SW 1271 (cell line): ENCODE measurements at regions not wholly inside any gene's neighbourhood (a gene's known extent, or its start where the extent isn't known, plus 50 kb on each side); places are given as distances from the start of the nearest gene placed in this dataset.

Experiments used
- DNase-seq, 2 experiments: peaks; one replicate each; lab custom pipeline; 2025; lab: John Stamatoyannopoulos, UW

DNA sequence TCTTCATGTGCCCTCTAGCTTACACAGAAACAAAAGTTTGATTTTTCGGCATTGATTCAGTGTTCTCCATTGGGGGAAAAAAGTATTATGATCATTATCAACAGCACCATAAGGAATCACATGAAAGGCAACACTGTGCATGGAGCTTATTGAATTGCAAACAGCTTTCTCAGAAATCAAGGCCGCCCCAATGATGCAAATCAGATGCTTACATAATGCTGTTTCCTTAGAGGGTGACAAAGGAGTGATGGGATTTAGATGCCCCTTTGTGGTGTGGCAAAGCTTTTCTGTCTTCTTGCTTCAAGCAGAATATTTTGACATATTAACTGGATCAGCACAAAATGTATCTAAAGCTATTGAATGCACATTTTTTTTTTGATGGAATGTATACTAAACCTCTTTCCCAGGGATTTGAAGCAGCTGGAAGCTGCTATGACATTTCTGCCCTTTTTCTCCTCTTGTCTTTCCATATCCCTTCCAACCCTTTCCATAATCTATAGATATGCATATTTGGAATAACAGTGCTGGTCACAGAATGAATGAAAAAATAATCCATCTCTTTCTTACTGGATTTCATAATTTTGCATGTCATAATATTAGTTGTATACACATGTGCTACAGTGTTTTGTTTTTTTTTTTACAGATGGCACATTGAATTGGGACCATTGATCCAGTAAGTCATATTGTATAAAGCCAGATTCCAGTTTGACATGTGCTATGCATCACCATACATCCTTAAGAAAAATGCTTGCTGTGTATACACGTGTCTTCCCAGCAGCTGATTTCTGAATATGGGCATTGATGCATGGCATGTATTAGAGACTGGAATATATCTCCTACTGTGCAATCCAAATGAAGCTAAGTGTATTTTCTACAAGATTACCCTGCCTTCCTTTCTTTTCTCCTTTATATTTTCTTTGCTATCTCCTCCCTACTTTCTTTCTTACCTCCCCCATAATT, 259.7 kb upstream of the DCN start:
- DNase-seq: no peak

DNA sequence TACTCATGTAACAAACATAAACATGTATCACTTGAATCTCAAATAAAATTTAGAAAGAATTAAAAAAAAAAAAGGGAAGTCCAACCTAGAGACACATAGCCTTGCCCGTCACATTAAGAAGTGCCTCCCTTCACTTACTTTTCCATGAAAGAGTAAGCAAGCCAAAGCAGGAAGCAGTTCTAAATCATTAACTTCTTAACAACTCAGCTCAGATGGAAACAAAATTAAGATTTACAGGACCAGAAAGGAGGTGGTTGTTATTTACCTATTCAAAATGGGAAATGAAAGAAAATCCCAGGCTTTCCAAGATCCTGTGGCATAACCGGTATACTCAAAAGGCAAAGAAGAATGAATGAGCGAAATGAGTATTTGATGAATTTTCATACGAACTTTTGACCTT, 258.6 kb upstream of the DCN start:
- DNase-seq: no peak

DNA sequence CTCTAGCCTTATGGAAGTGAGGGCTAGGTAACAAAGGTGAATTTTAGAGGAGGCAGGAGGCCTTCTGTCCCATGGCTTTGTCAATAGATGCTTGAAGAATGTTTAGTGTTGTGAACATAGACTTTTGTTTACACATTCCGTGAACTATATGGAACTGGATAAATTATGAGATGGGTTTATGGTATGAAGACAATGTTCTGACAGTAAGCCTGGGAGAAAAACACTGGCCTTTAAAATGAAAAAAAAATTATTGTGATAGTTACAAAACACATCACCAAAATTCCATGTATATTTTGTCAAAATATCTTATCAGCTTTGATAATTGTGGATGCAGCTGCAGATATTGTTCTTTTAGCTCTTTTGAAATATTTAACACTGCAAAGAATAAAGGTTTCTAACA, 251.5 kb upstream of the DCN start:
- DNase-seq: no peak

DNA sequence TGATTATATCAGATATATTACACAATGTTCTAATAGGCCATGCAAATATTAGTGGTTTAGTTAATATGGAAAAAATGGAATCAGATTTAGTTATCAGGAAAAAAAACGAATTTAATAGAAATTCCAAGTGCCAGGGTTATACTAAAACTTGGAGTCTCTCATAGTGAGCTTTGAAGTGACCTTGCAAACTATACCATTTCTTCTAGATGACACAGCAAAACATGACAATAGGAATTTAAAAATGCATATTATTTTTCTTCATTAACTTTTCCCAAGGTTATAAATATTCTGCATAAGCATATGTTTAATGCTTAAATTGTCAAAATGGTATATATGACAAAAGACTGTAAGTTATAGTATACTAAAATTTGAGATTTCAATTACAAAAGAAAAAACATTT, 250.1 kb upstream of the DCN start:
- no peak for DNase-seq

DNA sequence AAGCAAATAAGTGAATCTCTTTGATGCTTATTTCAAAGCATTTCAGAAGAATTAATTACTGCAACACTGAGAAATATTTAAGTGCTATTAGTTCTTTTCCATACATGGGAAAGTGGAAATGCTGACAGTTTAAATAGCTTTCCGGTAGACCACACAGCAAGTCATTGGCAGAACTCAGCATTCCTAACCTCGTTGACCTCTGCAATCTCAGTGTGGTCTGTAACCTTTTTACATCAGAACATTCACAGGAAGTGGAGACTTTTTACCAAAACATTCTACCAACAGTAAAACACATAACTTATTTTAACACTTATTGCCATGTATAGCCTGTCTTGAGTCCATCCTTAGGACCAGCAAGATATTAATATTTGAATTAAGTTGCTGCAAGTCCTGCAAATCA, 249.5 kb upstream of the DCN start:
- no peak for DNase-seq

DNA sequence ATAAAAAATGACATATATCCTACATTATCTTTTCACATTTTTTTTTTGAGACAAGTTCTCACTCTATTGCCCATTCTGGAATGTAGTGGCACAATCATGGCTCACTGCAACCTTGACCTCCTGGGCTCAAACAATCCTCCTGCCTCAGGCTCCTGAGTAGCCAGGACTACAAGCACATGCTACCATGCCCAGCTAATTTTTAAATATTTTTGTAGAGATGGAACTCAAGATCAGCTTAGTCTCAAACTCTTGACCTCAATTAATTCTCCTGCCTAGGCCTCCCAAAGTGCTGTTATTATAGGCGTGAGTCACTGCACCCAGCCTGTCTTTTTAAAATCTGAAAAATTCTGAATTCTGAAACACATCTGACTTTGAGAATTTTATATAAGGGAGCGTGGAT, 241.9 kb upstream of the DCN start:
- DNase-seq: no peak

DNA sequence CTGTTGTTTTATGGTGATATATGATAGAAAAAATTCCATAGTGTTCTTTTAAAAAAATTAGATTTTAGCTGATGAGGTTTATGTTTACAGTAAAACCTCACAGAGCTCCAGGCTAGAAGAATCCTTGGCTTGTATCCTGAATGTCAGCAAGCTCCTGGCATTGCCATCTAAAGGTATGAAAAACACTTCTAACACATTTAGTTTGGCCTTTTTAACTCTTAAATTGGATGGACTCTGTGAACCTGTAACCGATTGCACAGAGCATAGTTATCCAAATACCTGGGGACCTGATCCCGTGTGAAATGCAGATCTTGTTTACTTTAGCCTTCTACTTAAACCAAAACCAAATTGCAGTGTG, 241.1 kb upstream of the DCN start:
- DNase-seq: no peak

DNA sequence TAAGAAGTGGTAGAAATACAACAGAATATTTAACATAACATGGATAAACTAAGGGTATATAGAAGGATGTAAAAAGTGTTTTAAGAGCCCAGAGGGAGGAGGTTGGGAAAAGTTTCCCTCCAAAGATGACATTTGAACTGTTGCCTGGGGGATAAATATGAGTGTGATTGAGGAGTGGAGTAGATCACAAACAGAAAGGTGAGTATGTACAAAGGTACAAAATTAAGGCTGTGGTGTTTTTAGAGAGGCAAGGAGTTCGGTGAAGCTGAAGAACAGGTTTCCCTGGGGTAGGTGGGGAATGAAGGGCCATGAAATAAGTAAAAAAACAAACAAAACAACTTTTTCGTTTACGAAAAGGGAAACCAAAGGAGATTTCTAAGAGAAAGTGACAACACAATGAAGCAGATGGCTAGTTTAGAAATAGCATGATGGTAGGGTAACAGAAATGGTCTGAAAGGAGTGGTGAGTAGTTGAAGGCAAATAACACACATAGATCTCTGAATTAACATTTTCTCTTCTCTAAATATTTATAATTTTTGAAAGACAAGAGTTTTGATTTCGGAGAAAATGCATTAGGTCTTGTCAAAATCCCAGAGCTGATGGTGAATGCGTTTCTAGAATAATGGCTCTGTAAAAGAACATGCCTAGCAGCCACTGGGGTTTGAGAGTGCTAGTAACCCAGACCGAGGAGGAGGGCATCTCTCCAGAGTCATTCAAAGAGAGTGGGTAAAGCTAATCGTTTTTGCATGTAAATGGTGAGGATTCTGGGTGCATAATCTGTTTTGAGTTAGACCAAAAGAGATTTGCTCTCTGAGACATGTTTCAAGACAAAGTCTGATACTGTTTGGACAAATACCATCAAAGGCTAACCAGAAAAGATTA, 240.4 kb upstream of the DCN start:
- DNase-seq: no peak

DNA sequence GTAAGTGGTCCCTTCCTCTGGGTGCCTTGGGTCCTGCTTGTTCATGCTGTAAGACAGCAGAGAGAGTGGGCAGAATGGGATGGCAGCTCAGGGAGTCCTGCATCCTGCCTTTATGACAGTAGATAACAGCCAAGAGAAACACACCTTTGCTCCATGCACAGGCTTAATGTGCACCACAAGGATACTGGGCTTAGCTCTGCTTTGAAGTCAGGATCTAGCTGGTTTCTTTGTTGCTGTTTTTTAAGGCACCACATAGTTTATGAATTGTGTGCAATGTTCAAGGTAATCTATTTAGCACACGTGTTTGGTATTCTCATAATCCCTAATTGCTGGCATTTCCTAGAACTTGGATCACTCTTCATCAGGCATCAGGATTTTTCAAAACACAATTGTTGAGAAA, 239.5 kb upstream of the DCN start:
- no peak for DNase-seq

DNA sequence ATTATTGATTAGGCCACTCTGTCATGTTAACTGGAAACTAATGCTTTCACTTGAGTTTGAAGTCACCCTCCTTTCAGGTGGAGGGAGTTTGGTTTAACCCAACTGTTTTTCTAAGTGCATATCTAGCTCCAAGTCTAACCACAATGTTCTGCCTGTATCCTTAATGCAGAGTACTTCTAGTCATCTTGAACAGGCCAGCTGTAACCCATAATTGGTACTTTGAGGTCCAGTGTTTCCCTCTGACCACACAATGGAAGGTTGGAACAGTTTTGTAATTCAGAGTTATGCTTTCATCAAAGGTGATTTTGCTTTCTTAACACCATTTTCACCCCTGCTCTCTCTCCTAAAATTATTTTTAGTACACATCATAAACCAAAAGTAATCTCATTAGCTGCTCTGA, 237.2 kb upstream of the DCN start:
- DNase-seq: no peak

DNA sequence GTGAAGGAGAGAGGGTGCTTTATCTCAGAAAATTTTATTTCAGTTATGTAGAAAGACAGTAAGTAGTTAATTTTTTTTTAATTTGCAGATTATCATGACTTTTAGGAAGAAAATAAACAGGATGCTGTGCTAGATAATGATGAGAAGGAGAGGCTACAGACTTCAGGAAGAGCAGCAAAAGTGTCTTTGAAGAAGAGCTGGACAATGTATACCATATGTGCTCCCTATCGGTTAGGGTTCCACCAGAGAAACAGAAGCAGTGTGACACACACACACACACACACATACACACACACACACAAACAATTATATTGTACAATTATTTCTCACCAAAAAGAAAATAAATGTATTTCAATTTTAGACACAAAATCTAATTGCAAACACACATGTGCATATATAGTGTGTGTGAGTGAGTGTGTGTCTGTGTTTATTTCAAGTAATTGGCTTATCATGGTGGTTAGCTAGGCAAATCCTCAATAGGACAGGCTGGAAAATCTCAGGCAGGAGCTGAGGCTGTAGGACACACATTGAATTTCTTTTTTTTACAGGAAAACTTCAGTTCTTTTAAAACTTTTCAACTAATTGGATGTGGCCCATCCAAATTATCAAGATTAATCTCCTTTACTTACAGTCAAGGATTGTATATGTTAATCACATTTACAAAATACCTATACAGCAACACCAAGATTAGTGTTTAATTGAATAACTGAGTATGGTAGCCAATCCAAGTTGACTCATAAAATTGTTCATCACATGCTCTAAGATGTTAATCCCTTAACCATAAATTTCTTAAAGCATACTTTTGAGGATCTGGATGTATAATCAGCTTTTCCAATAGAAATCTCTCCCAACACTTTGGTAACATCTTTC, 235.8 kb upstream of the DCN start:
- no peak for DNase-seq

DNA sequence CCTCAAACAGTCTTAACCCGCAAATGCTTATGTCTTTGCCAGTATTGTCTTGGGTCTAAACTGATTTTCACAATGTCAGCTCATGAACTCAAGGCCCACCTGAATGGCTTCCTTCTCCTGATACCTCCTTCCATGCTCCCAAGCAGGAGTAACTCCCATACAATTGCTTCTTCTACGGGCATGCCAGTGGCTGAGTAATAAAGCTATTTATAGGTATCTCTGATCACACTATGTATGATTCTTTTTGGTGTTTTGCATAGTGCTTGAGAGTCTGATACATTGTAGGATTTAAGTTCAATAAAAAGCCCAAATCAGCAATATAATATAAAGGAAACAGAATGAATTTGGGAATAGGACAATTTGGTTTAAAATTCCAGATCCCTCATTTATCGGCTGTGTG, 235.0 kb upstream of the DCN start:
- no peak for DNase-seq

DNA sequence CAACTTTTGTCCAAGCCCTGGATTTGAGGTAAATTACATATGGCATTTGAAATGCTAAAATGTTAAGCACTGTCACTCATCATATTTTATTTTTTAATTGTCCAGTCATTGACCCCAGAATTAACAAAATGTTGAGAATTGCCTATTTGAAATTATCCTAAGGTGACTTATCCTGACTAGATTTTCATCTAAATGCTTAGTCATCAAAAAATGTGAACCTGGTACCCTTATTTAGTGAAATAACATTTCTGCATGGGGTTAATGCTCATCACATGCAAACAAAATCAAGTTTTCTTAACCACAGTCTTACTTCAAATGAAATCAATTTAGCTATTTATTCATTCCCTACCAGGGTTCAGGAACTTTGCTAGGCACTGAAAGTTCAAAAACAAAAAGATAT, 232.0 kb upstream of the DCN start:
- DNase-seq: no peak

DNA sequence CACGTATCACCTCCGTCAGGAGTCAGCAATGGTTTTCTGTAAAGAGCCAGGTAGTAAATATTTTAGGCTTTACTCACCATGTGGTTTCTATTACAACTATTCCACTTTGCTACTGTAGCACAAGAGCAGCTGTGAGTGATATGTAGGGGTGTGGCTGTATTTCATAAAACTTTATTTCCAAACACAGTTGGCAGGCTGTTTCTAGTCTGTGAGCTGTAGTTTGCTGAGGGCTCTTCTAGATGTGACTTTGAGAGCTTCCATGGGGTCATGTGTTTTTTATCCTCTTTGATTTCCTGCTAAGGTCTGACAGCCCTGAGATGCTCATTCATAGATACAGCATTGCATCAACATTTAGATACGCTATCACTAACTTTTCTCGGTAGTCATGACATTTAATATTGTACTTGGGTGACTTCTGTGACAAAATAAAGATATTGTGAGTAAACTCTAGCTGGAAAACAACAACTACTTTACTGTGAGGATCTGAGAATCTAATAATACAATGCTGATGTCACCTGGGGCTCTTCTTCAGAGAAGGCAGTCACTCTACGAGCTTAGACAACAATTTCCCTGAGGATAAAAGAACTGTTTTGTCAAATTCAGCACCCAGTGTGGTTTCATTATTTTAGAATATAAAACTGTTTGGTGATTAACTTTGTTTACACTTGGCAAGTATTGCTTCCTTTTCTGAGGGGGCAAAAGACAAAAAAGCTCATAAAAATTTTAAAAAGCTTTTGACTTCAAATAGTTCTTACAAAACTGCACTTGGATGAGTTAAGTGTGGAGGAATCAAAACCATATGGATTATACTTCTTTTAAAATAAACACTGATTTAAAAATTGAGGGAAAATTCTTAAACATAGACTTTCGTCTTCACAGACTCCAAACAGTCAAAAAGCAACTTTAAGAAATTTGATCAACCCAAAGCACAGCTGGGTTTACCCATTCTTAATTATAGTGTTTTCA, 231.2 kb upstream of the DCN start:
- no peak for DNase-seq

DNA sequence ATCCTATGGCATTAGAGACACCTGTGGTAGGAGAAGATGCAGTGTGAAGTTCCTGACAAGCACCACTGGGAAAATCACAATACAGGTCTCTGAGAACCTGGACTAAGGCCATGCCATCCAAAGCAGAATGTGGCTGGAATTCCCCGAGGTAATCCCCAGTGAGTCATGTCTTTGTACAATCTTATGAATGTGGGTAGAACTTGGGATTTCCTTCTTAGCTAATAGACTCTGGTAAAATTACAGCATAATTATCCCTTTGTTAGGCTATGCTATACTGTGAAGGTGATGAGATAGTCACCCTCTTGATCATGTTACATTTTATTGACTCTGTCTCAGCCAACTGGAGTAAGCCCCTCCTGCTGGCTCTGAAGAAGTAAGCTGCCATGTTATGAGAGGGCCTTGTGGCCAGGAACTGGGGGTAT, 224.3 kb upstream of the DCN start:
- peak in 1 of 2 experiments; percentile 40 for DNase-seq

DNA sequence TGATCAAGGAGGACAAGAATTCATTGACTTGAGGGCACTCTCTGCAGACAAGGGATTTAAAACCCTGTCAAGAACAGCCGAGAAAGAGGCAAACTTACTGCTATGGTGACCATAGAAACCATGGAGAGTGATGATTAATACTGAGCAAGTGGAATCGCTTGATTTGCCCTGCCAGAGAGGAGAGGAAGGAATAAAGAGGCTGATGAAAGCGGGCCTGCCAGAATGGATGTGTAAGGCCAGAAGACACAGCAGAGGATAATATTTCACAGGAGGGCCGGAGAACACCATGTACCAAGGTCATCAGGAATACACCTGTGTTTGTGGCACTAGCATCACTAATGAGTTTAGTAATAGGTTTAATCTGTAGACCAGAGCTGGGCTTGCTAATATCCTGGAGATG, 221.8 kb upstream of the DCN start:
- no peak for DNase-seq

DNA sequence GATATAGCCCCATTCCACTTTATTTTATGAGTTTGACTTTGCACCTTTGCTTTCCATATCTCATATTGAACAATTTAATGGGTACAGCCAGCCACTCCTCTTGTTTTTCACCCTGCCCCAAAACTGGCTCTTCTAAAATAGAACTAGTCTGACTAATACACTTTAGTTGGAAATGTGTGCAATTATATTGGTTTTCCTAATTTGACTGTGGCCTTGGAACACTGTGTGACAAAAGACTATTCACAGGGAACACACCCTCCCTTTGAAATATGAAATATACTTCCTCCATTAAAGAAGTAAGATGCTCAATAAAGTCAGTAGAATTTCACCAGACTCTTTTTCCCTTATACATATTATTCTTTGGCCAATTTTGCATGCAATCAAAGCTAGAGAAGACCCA, 218.6 kb upstream of the DCN start:
- DNase-seq: no peak

DNA sequence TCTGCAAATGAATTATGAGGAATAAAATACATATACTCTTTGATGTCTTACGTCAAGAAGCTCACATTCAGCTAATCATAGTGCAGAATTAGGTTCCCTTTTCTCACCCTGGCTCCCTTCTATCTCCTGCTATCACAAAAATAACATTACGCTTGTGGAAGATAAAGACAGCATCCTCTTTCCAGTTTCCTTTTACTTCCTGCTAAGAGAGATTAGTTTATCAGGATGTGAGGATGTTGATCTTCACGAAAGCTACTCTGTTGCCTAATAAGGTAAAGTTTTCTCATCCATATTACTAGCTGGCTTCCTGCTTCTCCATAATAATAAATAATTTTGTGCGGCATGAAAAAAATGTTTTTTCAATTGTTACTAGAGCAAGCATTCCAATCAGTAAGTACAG, 217.7 kb upstream of the DCN start:
- no peak for DNase-seq

DNA sequence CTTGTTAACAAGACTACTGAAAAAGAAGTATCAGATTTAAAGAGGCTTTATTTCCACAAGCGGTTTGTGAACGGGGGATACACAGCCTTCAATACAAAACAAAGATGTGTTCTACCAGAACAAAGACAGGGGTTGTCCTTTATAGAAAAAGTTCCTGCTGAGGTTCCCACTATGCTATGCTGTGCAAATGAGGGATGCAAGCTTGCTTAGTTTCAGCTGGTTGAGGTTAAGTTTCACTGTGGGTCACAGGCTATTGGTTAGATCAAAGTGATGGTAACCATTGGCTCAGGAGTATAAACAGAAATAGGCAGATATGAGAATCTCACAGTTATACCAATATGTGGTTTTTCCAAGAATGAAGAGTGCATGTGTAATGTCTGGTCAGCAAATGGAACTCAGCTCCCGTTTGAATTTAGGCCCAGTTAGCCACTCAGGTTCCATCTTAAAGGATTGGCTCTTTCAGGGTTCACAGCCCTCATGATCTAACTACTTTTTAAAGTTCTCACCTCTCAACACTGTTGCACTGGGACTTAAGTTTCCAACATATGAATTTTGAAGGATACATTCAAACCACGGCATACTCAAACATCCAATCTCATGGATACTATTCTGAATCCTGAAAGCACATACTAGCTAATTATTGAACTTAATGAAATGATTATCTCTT, 215.4 kb upstream of the DCN start:
- DNase-seq: no peak

DNA sequence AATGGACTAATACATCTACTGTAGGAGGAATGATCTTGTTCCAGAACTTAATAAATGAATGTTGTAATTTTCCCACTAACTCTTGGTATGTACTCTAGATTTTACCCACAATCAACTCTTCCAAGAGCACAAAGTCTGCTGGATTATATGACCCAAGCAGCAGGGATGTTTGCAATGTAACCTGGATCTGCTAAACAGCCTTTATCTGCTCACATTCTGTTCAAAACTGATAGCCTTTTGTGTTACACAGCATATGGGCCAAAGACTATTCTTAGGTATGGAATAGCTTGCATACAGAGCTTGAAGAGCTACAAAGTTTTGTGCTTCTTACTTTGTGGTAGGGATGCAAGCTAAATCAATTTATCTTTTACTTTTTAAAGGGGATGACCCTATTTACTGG, 213.7 kb upstream of the DCN start:
- no peak for DNase-seq
